Effector memory CD4-positive, alpha-beta T cell (primary cell): ENCODE measurements at regions not wholly inside any gene's neighbourhood (a gene's known extent, or its start where the extent isn't known, plus 50 kb on each side); places are given as distances from the start of the nearest gene placed in this dataset.

Experiments
- DNase-seq, 3 donors: peaks; one replicate each; pipeline ENCODE4 v3.0.0-alpha.2; 2020
- H3K27ac ChIP-seq: 2 replicates; pipeline ENCODE4 v1.7.0; 2013; ENCODE audit warnings: mild to moderate bottlenecking, low read length, moderate library complexity; ENCODE audit not compliant: insufficient read depth, poor library complexity, severe bottlenecking
- H3K27me3 ChIP-seq: replicated peaks from 2 replicates; pipeline ENCODE4 v1.7.0; 2013; ENCODE audit warnings: mild to moderate bottlenecking, low read length; ENCODE audit not compliant: insufficient read depth, control insufficient read depth, poor library complexity, severe bottlenecking
- H3K36me3 ChIP-seq: 2 replicates; pipeline ENCODE4 v1.7.0; 2013; ENCODE audit warnings: mild to moderate bottlenecking, low read length, moderate library complexity; ENCODE audit not compliant: control insufficient read depth, insufficient read depth
- H3K4me1 ChIP-seq: 2 replicates; pipeline ENCODE4 v1.7.0; 2013; ENCODE audit warnings: low read length, mild to moderate bottlenecking; ENCODE audit not compliant: control insufficient read depth, insufficient read depth, poor library complexity, severe bottlenecking
- H3K4me3 ChIP-seq: 2 replicates; pipeline ENCODE4 v1.7.0; 2013; ENCODE audit warnings: low read length, low read depth, mild to moderate bottlenecking; ENCODE audit not compliant: insufficient read depth, poor library complexity, severe bottlenecking
- H3K9me3 ChIP-seq: 2 replicates; pipeline ENCODE4 v1.7.0; 2013; ENCODE audit warnings: mild to moderate bottlenecking, low read length, moderate library complexity; ENCODE audit not compliant: control insufficient read depth

GRCh38 chr13:77989281-77989680 lies 70.7 kb upstream of the EDNRB start:
- H3K27ac ChIP-seq = no peak overlapping the region
- H3K9me3 ChIP-seq = no peaks in the 10 kb centered on the region
- no peak for DNase-seq
- no peaks in the 10 kb centered on the region for H3K4me1 ChIP-seq
- peaks cover 5% of the 10 kb centered on the region for H3K27me3 ChIP-seq
- no peaks in the 10 kb centered on the region for H3K36me3 ChIP-seq
- H3K4me3 ChIP-seq = no peak overlapping the region

DNA sequence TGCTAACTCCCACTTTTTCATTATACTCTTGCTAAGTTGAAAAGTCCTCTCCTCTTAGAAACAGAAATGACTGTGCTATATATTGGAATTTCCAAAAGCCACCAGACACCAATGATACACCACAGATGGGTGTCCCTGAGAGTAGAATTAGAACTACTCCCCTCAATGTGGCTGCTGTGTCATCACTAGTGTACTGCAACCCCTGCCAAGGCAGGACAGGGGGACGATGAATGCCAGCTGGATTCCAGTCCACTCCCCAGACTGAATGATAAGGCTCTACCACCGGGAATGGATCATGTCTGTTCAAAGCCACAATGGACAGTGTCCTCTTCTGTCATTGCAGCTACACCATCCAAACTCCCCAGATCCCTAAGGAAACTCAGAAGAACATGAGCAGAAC lies 69.7 kb upstream of the EDNRB start:
- no peaks in the 10 kb centered on the region for H3K9me3 ChIP-seq
- no peak overlapping the region for H3K4me3 ChIP-seq
- no peak for DNase-seq
- no peaks in the 10 kb centered on the region for H3K4me1 ChIP-seq
- H3K27ac ChIP-seq = no peak overlapping the region
- peaks cover 5% of the 10 kb centered on the region for H3K27me3 ChIP-seq
- H3K36me3 ChIP-seq = no peaks in the 10 kb centered on the region

DNA sequence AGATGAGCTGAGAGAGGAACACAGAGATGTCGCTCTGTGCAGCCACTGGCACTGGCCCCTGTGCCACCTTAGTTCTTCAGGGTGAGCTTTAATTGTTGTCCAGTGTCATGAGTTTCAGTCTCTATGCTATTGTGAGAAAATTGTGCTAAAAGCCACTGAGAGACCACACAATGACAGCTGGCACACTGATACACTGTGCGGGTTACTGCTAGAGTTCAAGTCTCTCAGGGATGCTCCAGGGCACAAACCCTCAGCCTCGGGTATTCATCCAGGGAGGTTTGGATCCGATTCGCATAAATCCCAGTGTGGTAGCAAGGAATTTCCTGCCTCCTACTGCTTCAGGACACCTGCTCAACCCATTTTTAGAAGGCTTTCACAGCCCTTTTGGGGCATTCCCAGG lies 68.1 kb upstream of the EDNRB start:
- Histone ChIP-seq H3K27ac (no peak overlapping the region), H3K27me3 (peaks cover 5% of the 10 kb centered on the region), H3K4me3 (no peak overlapping the region), H3K36me3 (no peaks in the 10 kb centered on the region), H3K9me3 (no peaks in the 10 kb centered on the region), H3K4me1 (no peaks in the 10 kb centered on the region)
- no peak for DNase-seq

DNA sequence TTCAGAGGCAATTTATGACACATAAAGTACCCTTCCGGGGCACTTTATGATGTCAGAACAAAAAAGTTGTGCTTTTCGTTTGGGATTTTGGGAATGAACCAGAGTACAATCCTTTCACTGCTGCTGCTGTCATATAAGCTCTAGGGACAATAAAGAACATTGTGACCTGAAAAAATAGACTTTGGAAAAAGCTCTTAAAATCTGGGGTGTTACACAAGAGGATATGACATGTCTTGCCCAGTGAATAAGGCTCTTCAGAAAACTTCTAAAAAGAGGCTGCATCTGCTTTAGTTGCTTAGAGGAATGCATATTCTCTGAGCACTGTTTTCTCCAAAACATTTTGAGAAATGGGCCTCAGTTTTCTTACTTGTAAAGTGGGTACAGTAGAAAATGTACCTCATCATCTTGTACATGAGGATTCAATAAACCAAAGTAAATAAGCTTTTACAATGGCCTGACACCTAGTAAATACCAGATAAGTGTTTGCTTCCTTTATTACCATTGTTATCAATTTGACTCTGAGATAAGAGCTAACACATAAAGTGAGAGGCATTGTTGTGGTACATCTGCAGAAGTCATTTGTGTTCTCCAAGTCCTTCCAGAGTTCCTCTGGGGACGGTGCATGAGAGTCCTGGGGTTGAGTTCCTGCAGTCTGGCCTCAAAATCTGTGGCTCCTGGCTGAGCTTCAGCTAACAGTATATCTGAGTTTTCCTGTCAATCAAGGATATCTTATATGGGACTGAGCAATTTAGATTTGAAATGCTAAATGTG lies 67.4 kb upstream of the EDNRB start:
- DNase-seq = no peak
- H3K9me3 ChIP-seq = no peaks in the 10 kb centered on the region
- H3K27ac ChIP-seq = no peak overlapping the region
- peaks cover 2% of the 10 kb centered on the region for H3K27me3 ChIP-seq
- no peaks in the 10 kb centered on the region for H3K36me3 ChIP-seq
- H3K4me1 ChIP-seq = no peaks in the 10 kb centered on the region
- no peak overlapping the region for H3K4me3 ChIP-seq

DNA sequence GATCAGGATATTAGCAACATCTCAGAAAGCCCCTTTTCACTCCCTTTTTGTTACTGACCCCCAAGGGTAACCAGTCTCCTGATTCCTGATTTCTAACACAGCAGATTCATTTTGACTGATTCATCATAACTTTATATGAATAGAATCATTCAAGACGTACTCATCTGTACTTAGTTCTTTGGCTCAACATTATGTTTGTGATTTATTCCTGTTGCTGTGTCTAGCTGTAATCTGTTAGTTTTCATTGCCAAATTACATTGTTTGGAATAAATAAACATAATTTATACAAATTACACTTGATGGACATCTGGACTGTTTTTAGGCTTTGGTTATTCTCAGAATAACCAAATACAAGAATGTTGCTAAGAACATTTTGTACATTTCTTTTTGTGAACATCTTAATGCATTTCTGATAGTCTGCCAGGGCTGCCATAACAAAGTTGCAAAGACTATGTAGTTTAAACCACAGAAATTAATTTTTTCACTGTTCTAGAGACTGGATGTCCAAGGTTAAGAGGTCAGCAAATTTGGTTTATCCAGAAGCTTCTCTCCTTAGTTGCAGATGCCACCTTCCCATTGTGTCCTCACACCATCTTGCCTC lies 62.8 kb upstream of the EDNRB start:
- Histone ChIP-seq H3K4me1 (no peaks in the 10 kb centered on the region), H3K4me3 (no peak overlapping the region), H3K27ac (no peak overlapping the region), H3K9me3 (no peaks in the 10 kb centered on the region), H3K36me3 (no peaks in the 10 kb centered on the region), H3K27me3 (no peaks in the 10 kb centered on the region)
- no peak for DNase-seq

- no peaks in the 10 kb centered on the region for H3K27me3 ChIP-seq
- DNase-seq = no peak
- no peaks in the 10 kb centered on the region for H3K36me3 ChIP-seq
- H3K4me1 ChIP-seq = no peaks in the 10 kb centered on the region
- H3K9me3 ChIP-seq = no peaks in the 10 kb centered on the region
- no peak overlapping the region for H3K4me3 ChIP-seq
- no peak overlapping the region for H3K27ac ChIP-seq
Observed at GRCh38 chr13:77980592-77980991, 62.0 kb upstream of the EDNRB start.

GRCh38 chr13:77979721-77980385 lies 61.2 kb upstream of the EDNRB start:
- Histone ChIP-seq H3K4me1 (no peaks in the 10 kb centered on the region), H3K36me3 (no peaks in the 10 kb centered on the region), H3K27me3 (no peaks in the 10 kb centered on the region), H3K9me3 (no peaks in the 10 kb centered on the region), H3K4me3 (no peak overlapping the region), H3K27ac (no peak overlapping the region)
- no peak for DNase-seq

DNA sequence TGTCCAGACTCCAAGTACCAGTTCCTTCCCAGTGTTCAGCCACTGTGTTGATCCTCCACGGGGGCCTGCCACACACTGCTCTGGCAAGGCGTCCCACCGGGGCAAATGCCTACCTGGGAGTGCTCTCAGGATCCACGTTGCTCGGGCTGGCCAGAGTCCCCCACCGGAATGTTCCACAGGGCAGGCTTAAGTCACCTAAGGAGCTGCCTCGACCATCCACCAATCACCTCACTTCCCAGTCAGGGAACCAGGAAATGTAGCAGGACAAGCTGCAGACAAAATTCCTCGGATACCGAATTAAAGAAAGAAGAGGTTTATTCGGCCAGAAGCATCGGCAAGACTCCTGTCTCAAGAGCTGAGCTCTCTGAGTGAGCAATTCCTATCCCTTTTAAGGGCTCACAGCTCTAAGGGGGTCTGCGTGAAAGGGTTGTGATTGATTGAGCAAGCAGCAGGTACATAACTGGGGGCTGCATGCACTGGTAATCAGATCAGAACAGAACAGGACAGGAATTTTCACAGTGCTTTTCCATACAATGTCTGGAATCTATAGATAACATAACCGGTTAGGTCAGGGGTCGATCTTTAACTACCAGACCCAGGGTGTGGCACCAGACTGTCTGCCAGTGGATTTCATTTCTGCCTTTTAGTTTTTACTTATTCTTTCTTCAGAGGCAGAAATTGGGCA lies 56.9 kb upstream of the EDNRB start:
- H3K27ac ChIP-seq = no peak overlapping the region
- no peaks in the 10 kb centered on the region for H3K36me3 ChIP-seq
- DNase-seq = no peak
- no peaks in the 10 kb centered on the region for H3K27me3 ChIP-seq
- no peaks in the 10 kb centered on the region for H3K4me1 ChIP-seq
- no peaks in the 10 kb centered on the region for H3K9me3 ChIP-seq
- H3K4me3 ChIP-seq = no peak overlapping the region

GRCh38 chr13:77969299-77969698 lies 50.7 kb upstream of the EDNRB start:
- Histone ChIP-seq H3K27ac (no peak overlapping the region), H3K9me3 (no peaks in the 10 kb centered on the region), H3K4me1 (no peaks in the 10 kb centered on the region), H3K36me3 (no peaks in the 10 kb centered on the region), H3K4me3 (no peak overlapping the region), H3K27me3 (no peaks in the 10 kb centered on the region)
- no peak for DNase-seq
